ENCODE measurements at regions not wholly inside any gene's neighbourhood (a gene's known extent, or its start where the extent isn't known, plus 50 kb on each side); places are given as distances from the start of the nearest gene placed in this dataset.

DNA sequence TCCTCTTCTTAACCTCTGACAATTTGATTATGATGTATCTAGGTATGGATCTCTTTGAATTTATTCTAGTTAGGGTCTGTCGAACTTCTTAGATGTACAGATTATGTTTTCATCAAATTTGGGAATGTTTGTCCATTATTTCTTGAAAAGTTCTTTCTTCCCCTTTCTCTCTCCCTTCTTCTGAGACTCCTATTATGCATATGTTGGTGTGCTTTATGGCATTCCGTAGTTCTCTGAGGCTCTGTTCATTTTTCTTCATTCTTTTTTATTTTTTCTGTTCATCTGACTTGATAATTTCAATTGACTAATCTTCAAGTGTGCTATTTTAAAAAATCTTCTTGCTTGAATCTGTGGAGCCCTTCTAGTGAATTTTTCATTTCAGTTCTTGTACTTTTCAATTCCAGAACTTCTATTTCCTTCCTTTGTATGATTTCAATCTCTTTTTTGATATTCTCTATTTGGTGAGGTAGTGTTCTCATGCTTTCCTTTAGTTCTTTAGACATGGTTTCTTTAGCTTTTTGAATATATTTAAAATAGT, 79.8 kb downstream of the TMEM270 start:
- WGBS (ENCODE audit: insufficient coverage, low coverage, low lambda C conversion rate, missing lambda C conversion rate) = 55% methylated on average over 2 of the region's 2 CpGs
- TF ChIP-seq CTCF (IDR thresholded peaks at IDR 0.05) (no peak), POLR2A (IDR thresholded peaks at IDR 0.05) (no peak)
- no peaks in the 10 kb centered on the region for H3K4me1 ChIP-seq

GRCh38 chr7:73941836-73942551, 81.0 kb downstream of the TMEM270 start:
- DNase-seq (no peak), ATAC-seq (no peak)
- intact Hi-C loops (cut with DNase I) = no loop called here
- H3K36me3 ChIP-seq = no peaks in the 10 kb centered on the region
- no peak overlapping the region for H3K27ac ChIP-seq
- 62% methylated on average over 2 of the region's 2 CpGs for WGBS (ENCODE audit: insufficient coverage, low coverage, low lambda C conversion rate, missing lambda C conversion rate)
- no peaks in the 10 kb centered on the region for H3K27me3 ChIP-seq
- no peaks in the 10 kb centered on the region for H3K4me1 ChIP-seq
- no peak for TF ChIP-seq CTCF (IDR thresholded peaks at IDR 0.05)
- H3K4me3 ChIP-seq = no peak overlapping the region
- H3K9me3 ChIP-seq = no peaks in the 10 kb centered on the region

More for the DNA sequence above, 79.8 kb downstream of the TMEM270 start:
- H3K4me3 ChIP-seq = no peak overlapping the region
- no peak overlapping the region for H3K27ac ChIP-seq
- H3K9me3 ChIP-seq = no peaks in the 10 kb centered on the region
- intact Hi-C loops (cut with DNase I) = no loop called here
- H3K36me3 ChIP-seq = no peaks in the 10 kb centered on the region
- H3K27me3 ChIP-seq = no peaks in the 10 kb centered on the region
- DNase-seq (no peak), ATAC-seq (no peak)

- no peaks in the 10 kb centered on the region for H3K36me3 ChIP-seq
- peaks cover 0 to 3% (median 0%) of the 10 kb centered on the region in 4 donors for H3K9me3 ChIP-seq
- no peak for TF ChIP-seq POLR2A (IDR thresholded peaks at IDR 0.05)
- TF ChIP-seq CTCF (IDR thresholded peaks at IDR 0.05) = no peak
- intact Hi-C loops (cut with DNase I) = no loop called here
- H3K4me1 ChIP-seq = no peaks in the 10 kb centered on the region
- H3K4me3 ChIP-seq = no peak overlapping the region
- ATAC-seq (no peak), DNase-seq (no peak)
- H3K27me3 ChIP-seq = no peaks in the 10 kb centered on the region
- 87% methylated on average over 2 of the region's 2 CpGs for WGBS (ENCODE audit: insufficient coverage, low coverage, low lambda C conversion rate, missing lambda C conversion rate)
- no peak overlapping the region for H3K27ac ChIP-seq
Observed at GRCh38 chr7:73945022-73945421, 83.0 kb upstream of the ELN start.

DNA sequence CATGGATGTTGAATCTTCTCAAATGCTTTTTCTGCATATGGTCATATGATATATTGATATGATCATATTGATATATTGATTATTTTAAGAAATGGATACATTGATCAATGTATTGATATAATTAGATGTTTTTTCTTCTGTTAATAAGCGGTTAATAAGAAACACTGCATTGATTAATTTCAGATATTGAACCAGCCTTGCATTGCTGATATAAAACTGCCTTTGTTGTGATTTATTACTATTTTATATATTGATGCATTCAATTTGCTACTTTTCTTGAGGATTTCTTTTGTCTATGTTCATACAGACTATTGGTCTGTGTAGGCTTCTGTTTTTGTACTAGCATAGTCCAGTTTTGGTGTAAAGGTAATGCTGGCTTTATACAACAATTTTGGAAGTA, 79.7 kb upstream of the ELN start:
- Histone ChIP-seq H3K36me3 (no peaks in the 10 kb centered on the region), H3K27me3 (no peaks in the 10 kb centered on the region), H3K27ac (no peak overlapping the region), H3K4me3 (no peak overlapping the region), H3K4me1 (no peaks in the 10 kb centered on the region), H3K9me3 (peaks cover 0 to 3% (median 0%) of the 10 kb centered on the region in 4 donors)
- intact Hi-C loops (cut with DNase I) = no loop called here
- DNase-seq = no peak
- no peak for TF ChIP-seq CTCF (IDR thresholded peaks at IDR 0.05)
- no peak for TF ChIP-seq POLR2A (IDR thresholded peaks at IDR 0.05)
- 65% methylated on average over 1 of the region's 1 CpG for WGBS (ENCODE audit: insufficient coverage, low coverage, low lambda C conversion rate, missing lambda C conversion rate)
- ATAC-seq = no peak
